ENCODE measurements at regions not wholly inside any gene's neighbourhood (a gene's known extent, or its start where the extent isn't known, plus 50 kb on each side); places are given as distances from the start of the nearest gene placed in this dataset.

GRCh38 chr10:58451193-58451889, 61.3 kb upstream of the BICC1 start:
- Histone ChIP-seq H3K9me3 (ENCODE audit: insufficient read depth, low read depth, low read length) (peaks cover 2% of the 10 kb centered on the region), H3K27me3 (ENCODE audit: insufficient read depth, low read length) (no peaks in the 10 kb centered on the region), H3K4me3 (ENCODE audit: insufficient read depth, low read depth, low read length) (no peak overlapping the region), H3K9ac (ENCODE audit: low read length) (no peak overlapping the region), H3K79me2 (ENCODE audit: insufficient read depth, low read length) (no peaks in the 10 kb centered on the region), H3K4me2 (ENCODE audit: low read length) (no peak overlapping the region), H3K27ac (ENCODE audit: low read depth, low read length) (no peak overlapping the region), H3K36me3 (ENCODE audit: insufficient read depth, low read length) (no peaks in the 10 kb centered on the region), H4K20me1 (ENCODE audit: insufficient read depth, low read length) (no peaks in the 10 kb centered on the region), H3K4me1 (ENCODE audit: insufficient read depth, low read length) (no peaks in the 10 kb centered on the region), H2AFZ (ENCODE audit: low read depth, low read length) (peak overlapping the region; percentile 67)
- TF ChIP-seq CTCF (IDR thresholded peaks at IDR 0.05; ENCODE audit: insufficient read depth, low read depth, low read length) (no peak), EZH2 (IDR thresholded peaks at IDR 0.05; ENCODE audit: insufficient read depth, low read length) (no peak)
- no peaks in the 10 kb centered on the region for H3K27me3 Mint-ChIP-seq (ENCODE audit: low read depth, unreplicated experiment)
- FAIRE-seq (no peak), DNase-seq (ENCODE audit: low read depth) (no peak)
- no peaks in the 10 kb centered on the region for H3K36me3 Mint-ChIP-seq (ENCODE audit: low read depth, unreplicated experiment)
- peaks cover 7% of the 10 kb centered on the region for H3K9me3 Mint-ChIP-seq (ENCODE audit: unreplicated experiment)
- no peak overlapping the region for H3K4me3 Mint-ChIP-seq (ENCODE audit: unreplicated experiment)
- H3K27ac Mint-ChIP-seq (ENCODE audit: unreplicated experiment): peak overlapping the region; percentile 1
- H3K4me1 Mint-ChIP-seq (ENCODE audit: low read depth, unreplicated experiment): peaks cover 6% of the 10 kb centered on the region

- H3K4me1 ChIP-seq (ENCODE audit: insufficient read depth, low read length): peaks cover under 1% of the 10 kb centered on the region
- peaks cover 2% of the 10 kb centered on the region for H3K9me3 ChIP-seq (ENCODE audit: insufficient read depth, low read depth, low read length)
- H3K27ac Mint-ChIP-seq (ENCODE audit: unreplicated experiment): no peak overlapping the region
- no peak overlapping the region for H3K4me3 ChIP-seq (ENCODE audit: insufficient read depth, low read depth, low read length)
- H3K4me1 Mint-ChIP-seq (ENCODE audit: low read depth, unreplicated experiment): peaks cover 6% of the 10 kb centered on the region
- H3K27me3 ChIP-seq (ENCODE audit: insufficient read depth, low read length): no peaks in the 10 kb centered on the region
- H3K36me3 ChIP-seq (ENCODE audit: insufficient read depth, low read length): no peaks in the 10 kb centered on the region
- no peak overlapping the region for H3K9ac ChIP-seq (ENCODE audit: low read length)
- H3K9me3 Mint-ChIP-seq (ENCODE audit: unreplicated experiment): no peaks in the 10 kb centered on the region
- H4K20me1 ChIP-seq (ENCODE audit: insufficient read depth, low read length): no peaks in the 10 kb centered on the region
- no peak for FAIRE-seq
- no peak for TF ChIP-seq EZH2 (IDR thresholded peaks at IDR 0.05; ENCODE audit: insufficient read depth, low read length)
- no peak for TF ChIP-seq CTCF (IDR thresholded peaks at IDR 0.05; ENCODE audit: insufficient read depth, low read depth, low read length)
- H3K79me2 ChIP-seq (ENCODE audit: insufficient read depth, low read length): no peaks in the 10 kb centered on the region
- DNase-seq (ENCODE audit: low read depth): no peak
- H3K27ac ChIP-seq (ENCODE audit: low read depth, low read length): no peak overlapping the region
- H2AFZ ChIP-seq (ENCODE audit: low read depth, low read length): no peak overlapping the region
- H3K36me3 Mint-ChIP-seq (ENCODE audit: low read depth, unreplicated experiment): no peaks in the 10 kb centered on the region
- H3K27me3 Mint-ChIP-seq (ENCODE audit: low read depth, unreplicated experiment): no peaks in the 10 kb centered on the region
- no peak overlapping the region for H3K4me3 Mint-ChIP-seq (ENCODE audit: unreplicated experiment)
- no peak overlapping the region for H3K4me2 ChIP-seq (ENCODE audit: low read length)
These were observed 59.6 kb upstream of the BICC1 start for GRCh38 chr10:58453105-58453504.

GRCh38 chr10:58456179-58456578, 56.5 kb upstream of the BICC1 start:
- Mint-ChIP-seq H3K27me3 (ENCODE audit: low read depth, unreplicated experiment) (no peaks in the 10 kb centered on the region), H3K27ac (ENCODE audit: unreplicated experiment) (no peak overlapping the region), H3K4me3 (ENCODE audit: unreplicated experiment) (no peak overlapping the region), H3K9me3 (ENCODE audit: unreplicated experiment) (no peaks in the 10 kb centered on the region), H3K4me1 (ENCODE audit: low read depth, unreplicated experiment) (peaks cover 6% of the 10 kb centered on the region), H3K36me3 (ENCODE audit: low read depth, unreplicated experiment) (no peaks in the 10 kb centered on the region)
- Histone ChIP-seq H3K4me1 (ENCODE audit: insufficient read depth, low read length) (peaks cover 7% of the 10 kb centered on the region), H3K36me3 (ENCODE audit: insufficient read depth, low read length) (no peaks in the 10 kb centered on the region), H3K27ac (ENCODE audit: low read depth, low read length) (no peak overlapping the region), H3K4me3 (ENCODE audit: insufficient read depth, low read depth, low read length) (no peak overlapping the region), H2AFZ (ENCODE audit: low read depth, low read length) (no peak overlapping the region), H4K20me1 (ENCODE audit: insufficient read depth, low read length) (no peaks in the 10 kb centered on the region), H3K27me3 (ENCODE audit: insufficient read depth, low read length) (no peaks in the 10 kb centered on the region), H3K79me2 (ENCODE audit: insufficient read depth, low read length) (no peaks in the 10 kb centered on the region), H3K9me3 (ENCODE audit: insufficient read depth, low read depth, low read length) (no peaks in the 10 kb centered on the region), H3K9ac (ENCODE audit: low read length) (no peak overlapping the region), H3K4me2 (ENCODE audit: low read length) (no peak overlapping the region)
- no peak for FAIRE-seq
- TF ChIP-seq EZH2 (IDR thresholded peaks at IDR 0.05; ENCODE audit: insufficient read depth, low read length): no peak
- no peak for TF ChIP-seq CTCF (IDR thresholded peaks at IDR 0.05; ENCODE audit: insufficient read depth, low read depth, low read length)
- DNase-seq (ENCODE audit: low read depth): no peak
